ENCODE measurements at regions not wholly inside any gene's neighbourhood (a gene's known extent, or its start where the extent isn't known, plus 50 kb on each side); places are given as distances from the start of the nearest gene placed in this dataset.

- ChIA-PET CTCF (no interaction called here), POLR2A (no interaction called here)
- Mint-ChIP-seq H3K27ac (no peak overlapping the region), H3K27me3 (peaks cover 3% of the 10 kb centered on the region), H3K4me1 (no peaks in the 10 kb centered on the region), H3K9me3 (no peaks in the 10 kb centered on the region), H3K36me3 (ENCODE audit: low read depth) (no peaks in the 10 kb centered on the region), H3K4me3 (no peak overlapping the region)
- DNase-seq: no peak
- TF ChIP-seq CTCF (IDR thresholded peaks at IDR 0.05): no peak
- intact Hi-C loops (cut with micrococcal nuclease): loop anchor here (5.0 to 10.0 kb wide), 2 partner anchors 1544 to 1946 kb away; no protein-coding TSS in a partner anchor
- no peak for ATAC-seq (ENCODE audit: low read depth)
These were observed 151.4 kb downstream of the CD8B2 start for GRCh38 chr2:106638580-106638979.

- ChIA-PET POLR2A (no interaction called here), CTCF (no interaction called here)
These were observed 155.5 kb downstream of the CD8B2 start for GRCh38 chr2:106642679-106643078.

GRCh38 chr2:106644623-106645022 is 157.5 kb downstream of the CD8B2 start:
- intact Hi-C loops (cut with micrococcal nuclease): no loop called here
- no peaks in the 10 kb centered on the region for H3K4me1 Mint-ChIP-seq
- no peak overlapping the region for H3K27ac Mint-ChIP-seq
- POLR2A ChIA-PET: no interaction called here
- CTCF ChIA-PET: no interaction called here
- peaks cover 3% of the 10 kb centered on the region for H3K27me3 Mint-ChIP-seq
- no peak for ATAC-seq (ENCODE audit: low read depth)
- H3K36me3 Mint-ChIP-seq (ENCODE audit: low read depth): no peaks in the 10 kb centered on the region
- no peak for TF ChIP-seq CTCF (IDR thresholded peaks at IDR 0.05)
- DNase-seq: no peak
- H3K4me3 Mint-ChIP-seq: no peak overlapping the region
- no peaks in the 10 kb centered on the region for H3K9me3 Mint-ChIP-seq

More at GRCh38 chr2:106642679-106643078, 155.5 kb downstream of the CD8B2 start:
- no peak for DNase-seq
- Mint-ChIP-seq H3K4me1 (no peaks in the 10 kb centered on the region), H3K9me3 (no peaks in the 10 kb centered on the region), H3K4me3 (no peak overlapping the region), H3K27me3 (peaks cover 3% of the 10 kb centered on the region), H3K27ac (no peak overlapping the region), H3K36me3 (ENCODE audit: low read depth) (no peaks in the 10 kb centered on the region)
- intact Hi-C loops (cut with micrococcal nuclease): no loop called here
- TF ChIP-seq CTCF (IDR thresholded peaks at IDR 0.05): no peak
- no peak for ATAC-seq (ENCODE audit: low read depth)

- DNase-seq: no peak
- Mint-ChIP-seq H3K4me3 (no peak overlapping the region), H3K9me3 (no peaks in the 10 kb centered on the region), H3K36me3 (ENCODE audit: low read depth) (no peaks in the 10 kb centered on the region), H3K27ac (no peak overlapping the region), H3K4me1 (no peaks in the 10 kb centered on the region), H3K27me3 (peaks cover 7% of the 10 kb centered on the region)
- intact Hi-C loops (cut with micrococcal nuclease): no loop called here
- ATAC-seq (ENCODE audit: low read depth): no peak
- TF ChIP-seq CTCF (IDR thresholded peaks at IDR 0.05): no peak
- ChIA-PET CTCF (no interaction called here), POLR2A (no interaction called here)
These were observed 159.4 kb downstream of the CD8B2 start for GRCh38 chr2:106646605-106647004.

GRCh38 chr2:106649306-106649705 is 162.1 kb downstream of the CD8B2 start:
- CTCF ChIA-PET: no interaction called here

More at GRCh38 chr2:106649306-106649705, 162.1 kb downstream of the CD8B2 start:
- TF ChIP-seq CTCF (IDR thresholded peaks at IDR 0.05): no peak
- ATAC-seq (ENCODE audit: low read depth) (no peak), DNase-seq (no peak)
- Mint-ChIP-seq H3K27me3 (peaks cover 9% of the 10 kb centered on the region), H3K27ac (no peak overlapping the region), H3K4me1 (no peaks in the 10 kb centered on the region), H3K9me3 (no peaks in the 10 kb centered on the region), H3K4me3 (no peak overlapping the region), H3K36me3 (ENCODE audit: low read depth) (no peaks in the 10 kb centered on the region)
- intact Hi-C loops (cut with micrococcal nuclease): no loop called here
- POLR2A ChIA-PET: no interaction called here

Data from activated B cell treated with CpG ODN at 0.5 μM for 24 hours (primary cell).